Chondrocyte (in vitro differentiated cells): ENCODE measurements at regions not wholly inside any gene's neighbourhood (a gene's known extent, or its start where the extent isn't known, plus 50 kb on each side); places are given as distances from the start of the nearest gene placed in this dataset.

Source experiments
- DNase-seq: peaks from one replicate; pipeline ENCODE4 v3.0.0; 2021; ENCODE audit warnings: mixed read lengths, low spot score
- H3K27ac Mint-ChIP-seq: one replicate; pipeline ENCODE4 v1.8.0; 2021; ENCODE audit warnings: mild to moderate bottlenecking, moderate library complexity, mixed read lengths; ENCODE audit not compliant: unreplicated experiment
- H3K27me3 Mint-ChIP-seq: 2 replicates; pipeline ENCODE4 v1.8.0; 2021; ENCODE audit warnings: low read depth, mixed read lengths
- H3K36me3 Mint-ChIP-seq: 2 replicates; pipeline ENCODE4 v1.8.0; 2021; ENCODE audit warnings: low read depth, mixed read lengths
- H3K4me1 Mint-ChIP-seq: 2 replicates; pipeline ENCODE4 v1.8.0; 2021; ENCODE audit warnings: low read depth, mild to moderate bottlenecking, mixed read lengths
- H3K4me3 Mint-ChIP-seq: one replicate; pipeline ENCODE4 v1.8.0; 2021; ENCODE audit warnings: mild to moderate bottlenecking, moderate library complexity, mixed read lengths; ENCODE audit not compliant: unreplicated experiment
- H3K9me3 Mint-ChIP-seq: 2 replicates; pipeline ENCODE4 v1.8.0; 2021; ENCODE audit warnings: low read depth, mixed read lengths
- CTCF ChIP-seq: fragments of 200-600 bp; sonication (generic); IDR thresholded peaks from 2 replicates; pipeline ENCODE4 v1.5.0; 2021; ENCODE audit warnings: antibody characterized with exemption, mild to moderate bottlenecking, moderate library complexity

GRCh38 chr7:124089621-124090020, 56.8 kb upstream of the TMEM229A start:
- Mint-ChIP-seq H3K27ac (no peak overlapping the region), H3K4me1 (peaks cover 3% of the 10 kb centered on the region), H3K9me3 (no peaks in the 10 kb centered on the region), H3K27me3 (no peaks in the 10 kb centered on the region), H3K4me3 (no peak overlapping the region), H3K36me3 (no peaks in the 10 kb centered on the region)
- no peak for TF ChIP-seq CTCF
- DNase-seq, result no peak

- Mint-ChIP-seq H3K27ac (no peak overlapping the region), H3K27me3 (no peaks in the 10 kb centered on the region), H3K9me3 (no peaks in the 10 kb centered on the region), H3K36me3 (no peaks in the 10 kb centered on the region), H3K4me3 (no peak overlapping the region), H3K4me1 (peaks cover 3% of the 10 kb centered on the region)
- no peak for TF ChIP-seq CTCF
- DNase-seq, result no peak
These were observed 55.7 kb upstream of the TMEM229A start for GRCh38 chr7:124088590-124088989.

GRCh38 chr7:124086843-124087242, 54.0 kb upstream of the TMEM229A start:
- DNase-seq, result no peak
- Mint-ChIP-seq H3K4me1 (peaks cover 3% of the 10 kb centered on the region), H3K27me3 (no peaks in the 10 kb centered on the region), H3K9me3 (no peaks in the 10 kb centered on the region), H3K36me3 (no peaks in the 10 kb centered on the region), H3K27ac (no peak overlapping the region), H3K4me3 (no peak overlapping the region)
- no peak for TF ChIP-seq CTCF

- H3K4me3 Mint-ChIP-seq, result no peak overlapping the region
- TF ChIP-seq CTCF, result no peak
- H3K27me3 Mint-ChIP-seq, result no peaks in the 10 kb centered on the region
- peaks cover 3% of the 10 kb centered on the region for H3K4me1 Mint-ChIP-seq
- no peak for DNase-seq
- no peak overlapping the region for H3K27ac Mint-ChIP-seq
- H3K36me3 Mint-ChIP-seq, result no peaks in the 10 kb centered on the region
- H3K9me3 Mint-ChIP-seq, result no peaks in the 10 kb centered on the region
These were observed 52.3 kb upstream of the TMEM229A start for GRCh38 chr7:124085179-124085578.

GRCh38 chr7:124084024-124084423, 51.2 kb upstream of the TMEM229A start:
- H3K27me3 Mint-ChIP-seq, result no peaks in the 10 kb centered on the region
- no peaks in the 10 kb centered on the region for H3K36me3 Mint-ChIP-seq
- no peak overlapping the region for H3K4me3 Mint-ChIP-seq
- peaks cover 3% of the 10 kb centered on the region for H3K4me1 Mint-ChIP-seq
- TF ChIP-seq CTCF, result no peak
- H3K9me3 Mint-ChIP-seq, result no peaks in the 10 kb centered on the region
- no peak overlapping the region for H3K27ac Mint-ChIP-seq
- DNase-seq, result no peak
